Progenitor cell of endocrine pancreas (in vitro differentiated cells): ENCODE measurements at regions not wholly inside any gene's neighbourhood (a gene's known extent, or its start where the extent isn't known, plus 50 kb on each side); places are given as distances from the start of the nearest gene placed in this dataset.

ENCODE experiments used
- DNase-seq: peaks from one replicate; pipeline ENCODE4 v3.0.0; 2021; ENCODE audit warnings: low spot score; ENCODE audit not compliant: unreplicated experiment
- H3K27ac Mint-ChIP-seq: 2 replicates; pipeline ENCODE4 v1.8.0; 2021; ENCODE audit warnings: mild to moderate bottlenecking, moderate library complexity, mixed read lengths
- H3K27me3 Mint-ChIP-seq: 2 replicates; pipeline ENCODE4 v1.8.0; 2021; ENCODE audit warnings: mixed read lengths
- H3K36me3 Mint-ChIP-seq: 2 replicates; pipeline ENCODE4 v1.8.0; 2022; ENCODE audit warnings: mixed read lengths; ENCODE audit not compliant: insufficient read depth
- H3K4me1 Mint-ChIP-seq: 2 replicates; pipeline ENCODE4 v1.8.0; 2021; ENCODE audit warnings: low read depth, mixed read lengths
- H3K4me3 Mint-ChIP-seq: 2 replicates; pipeline ENCODE4 v1.8.0; 2021; ENCODE audit warnings: low read depth, mild to moderate bottlenecking, moderate library complexity, mixed read lengths
- H3K9me3 Mint-ChIP-seq: 2 replicates; pipeline ENCODE4 v1.8.0; 2021; ENCODE audit warnings: low read depth, mixed read lengths
- CTCF ChIP-seq: fragments of 200-600 bp; sonication (generic); IDR thresholded peaks from one replicate; pipeline ENCODE4 v1.5.0; 2021; ENCODE audit warnings: antibody characterized with exemption, mild to moderate bottlenecking; ENCODE audit not compliant: unreplicated experiment

- no peak for DNase-seq
- Mint-ChIP-seq H3K9me3 (no peaks in the 10 kb centered on the region), H3K4me1 (no peaks in the 10 kb centered on the region), H3K27me3 (no peaks in the 10 kb centered on the region), H3K4me3 (no peak overlapping the region), H3K27ac (no peak overlapping the region), H3K36me3 (no peaks in the 10 kb centered on the region)
- TF ChIP-seq CTCF = no peak
Measured at GRCh38 chr4:14364953-14365536, 637.2 kb upstream of the CPEB2 start.

GRCh38 chr4:14368391-14368790 lies 633.9 kb upstream of the CPEB2 start:
- TF ChIP-seq CTCF = no peak
- H3K9me3 Mint-ChIP-seq = no peaks in the 10 kb centered on the region
- DNase-seq = no peak
- no peaks in the 10 kb centered on the region for H3K36me3 Mint-ChIP-seq
- peaks cover 5% of the 10 kb centered on the region for H3K4me1 Mint-ChIP-seq
- no peaks in the 10 kb centered on the region for H3K27me3 Mint-ChIP-seq
- H3K4me3 Mint-ChIP-seq = no peak overlapping the region
- H3K27ac Mint-ChIP-seq = no peak overlapping the region

DNA sequence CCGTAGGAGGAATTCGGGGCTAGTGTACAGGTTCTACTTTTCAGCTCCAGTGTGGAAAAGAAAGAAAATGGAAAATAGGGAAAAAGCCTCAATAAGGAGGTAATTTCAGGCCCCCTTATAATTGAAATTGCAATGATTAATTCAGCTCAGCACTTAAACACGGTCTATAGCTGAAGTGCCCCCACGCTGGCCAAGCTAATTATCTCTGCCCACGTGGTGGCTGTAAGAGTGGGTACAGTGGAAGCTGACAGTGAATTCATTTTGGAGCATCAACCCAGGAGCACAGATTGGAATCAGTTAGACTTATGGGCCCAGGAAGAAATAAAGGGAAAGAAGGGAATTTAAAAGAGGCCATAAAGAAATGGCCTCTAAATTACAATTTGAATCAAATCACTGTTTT lies 631.1 kb upstream of the CPEB2 start:
- no peaks in the 10 kb centered on the region for H3K9me3 Mint-ChIP-seq
- H3K36me3 Mint-ChIP-seq = no peaks in the 10 kb centered on the region
- peaks cover 5% of the 10 kb centered on the region for H3K4me1 Mint-ChIP-seq
- no peak overlapping the region for H3K27ac Mint-ChIP-seq
- no peaks in the 10 kb centered on the region for H3K27me3 Mint-ChIP-seq
- no peak for DNase-seq
- no peak overlapping the region for H3K4me3 Mint-ChIP-seq
- TF ChIP-seq CTCF = no peak

GRCh38 chr4:14375816-14376215 lies 626.5 kb upstream of the CPEB2 start:
- Mint-ChIP-seq H3K4me1 (peaks cover 1% of the 10 kb centered on the region), H3K36me3 (no peaks in the 10 kb centered on the region), H3K4me3 (no peak overlapping the region), H3K9me3 (no peaks in the 10 kb centered on the region), H3K27ac (no peak overlapping the region), H3K27me3 (no peaks in the 10 kb centered on the region)
- no peak for TF ChIP-seq CTCF
- DNase-seq = no peak

DNA sequence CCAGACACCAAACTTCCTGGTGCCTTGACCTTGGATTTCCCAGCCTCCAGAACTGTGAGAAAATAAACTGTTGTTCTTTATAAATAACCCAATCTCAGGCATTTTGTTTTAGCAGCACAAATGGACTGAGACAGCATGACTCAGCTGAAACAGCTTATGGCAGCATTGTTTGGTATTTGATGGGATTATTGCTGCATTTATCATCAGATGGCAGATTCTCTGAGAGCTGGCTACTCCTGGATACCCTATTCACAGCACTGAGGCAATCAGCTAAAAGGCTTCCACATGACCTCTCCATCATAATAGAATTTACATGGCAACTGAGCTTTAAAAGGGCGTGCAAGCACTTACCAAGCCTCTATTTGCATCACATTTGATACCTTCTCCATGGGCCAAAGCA lies 623.1 kb upstream of the CPEB2 start:
- Mint-ChIP-seq H3K4me3 (no peak overlapping the region), H3K27me3 (no peaks in the 10 kb centered on the region), H3K4me1 (no peaks in the 10 kb centered on the region), H3K27ac (no peak overlapping the region), H3K9me3 (no peaks in the 10 kb centered on the region), H3K36me3 (no peaks in the 10 kb centered on the region)
- no peak for TF ChIP-seq CTCF
- no peak for DNase-seq
